Neuronal stem cell (in vitro differentiated cells): ENCODE measurements at regions not wholly inside any gene's neighbourhood (a gene's known extent, or its start where the extent isn't known, plus 50 kb on each side); places are given as distances from the start of the nearest gene placed in this dataset.

Experiments
- DNase-seq: peaks from one replicate; pipeline ENCODE4 v3.0.0-alpha.2; 2013; ENCODE audit warnings: low spot score
- H2AFZ ChIP-seq: one replicate; pipeline ENCODE4 v1.6.1; 2013; ENCODE audit warnings: mild to moderate bottlenecking, low read length, inconsistent platforms
- H2AK5ac ChIP-seq: 2 replicates; pipeline ENCODE4 v1.6.1; 2013; ENCODE audit warnings: low read depth, mild to moderate bottlenecking, inconsistent platforms, low read length, moderate library complexity, mixed read lengths
- H2BK120ac ChIP-seq: 2 replicates; pipeline ENCODE4 v1.6.1; 2013; ENCODE audit warnings: low read depth, mild to moderate bottlenecking, inconsistent platforms, low read length, moderate library complexity, mixed read lengths
- H2BK12ac ChIP-seq: one replicate; pipeline ENCODE4 v1.6.1; 2013; ENCODE audit warnings: low read length, inconsistent platforms
- H2BK15ac ChIP-seq: 2 replicates; pipeline ENCODE4 v1.6.1; 2013; ENCODE audit warnings: mild to moderate bottlenecking, low read length, inconsistent platforms, mixed read lengths
- H2BK5ac ChIP-seq: one replicate; pipeline ENCODE4 v1.6.1; 2013; ENCODE audit warnings: inconsistent platforms, mild to moderate bottlenecking, low read length, moderate library complexity
- H3K14ac ChIP-seq: one replicate; pipeline ENCODE4 v1.6.1; 2013; ENCODE audit warnings: low read length, inconsistent platforms
- H3K18ac ChIP-seq: 2 replicates; pipeline ENCODE4 v1.6.1; 2013; ENCODE audit warnings: low read length, inconsistent platforms
- H3K23ac ChIP-seq: 2 replicates; pipeline ENCODE4 v1.6.1; 2013; ENCODE audit warnings: low read depth, mild to moderate bottlenecking, mixed read lengths, low read length, inconsistent platforms; ENCODE audit not compliant: poor library complexity
- H3K27ac ChIP-seq: replicated peaks from 3 replicates; pipeline ENCODE4 v1.5.1; 2013; ENCODE audit warnings: low read length, inconsistent platforms
- H3K27me3 ChIP-seq, 3 experiments: 2 replicates each; pipeline ENCODE4 v1.6.1; 2013; ENCODE audit warnings: low read length in 3 of 3, mild to moderate bottlenecking in 2 of 3, inconsistent platforms in 1 of 3, low read depth in 1 of 3, mixed read lengths in 1 of 3, moderate library complexity in 1 of 3; ENCODE audit not compliant: control insufficient read depth in 3 of 3, insufficient read depth in 3 of 3
- H3K36me3 ChIP-seq, 2 donors: replicated peaks in 1 of 2; 2 replicates each; pipeline ENCODE4 v1.6.1; 2013; ENCODE audit warnings: low read length in 2 of 2; ENCODE audit not compliant: control insufficient read depth in 2 of 2, insufficient read depth in 2 of 2
- H3K4ac ChIP-seq: 2 replicates; pipeline ENCODE4 v1.6.1; 2013; ENCODE audit warnings: inconsistent platforms, mild to moderate bottlenecking, low read length, moderate library complexity
- H3K4me1 ChIP-seq, 2 donors: 1 replicate in 1 of 2; 2 replicates in 1 of 2; pipeline ENCODE4 v1.6.1; 2013; ENCODE audit warnings: low read length in 2 of 2, low read depth in 1 of 2; ENCODE audit not compliant: control insufficient read depth in 2 of 2, insufficient read depth in 1 of 2
- H3K4me2 ChIP-seq: one replicate; pipeline ENCODE4 v1.6.1; 2013; ENCODE audit warnings: mild to moderate bottlenecking, low read length, inconsistent platforms; ENCODE audit not compliant: insufficient read depth, poor library complexity, severe bottlenecking
- H3K4me3 ChIP-seq, 2 donors: 2 replicates each; pipeline ENCODE4 v1.5.1; 2013; ENCODE audit warnings: low read length in 2 of 2, mild to moderate bottlenecking in 2 of 2, inconsistent platforms in 1 of 2, moderate library complexity in 1 of 2
- H3K79me1 ChIP-seq: one replicate; pipeline ENCODE4 v1.6.1; 2013; ENCODE audit warnings: low read depth, mild to moderate bottlenecking, inconsistent platforms, low read length, moderate library complexity
- H3K9ac ChIP-seq: one replicate; pipeline ENCODE4 v1.6.1; 2013; ENCODE audit warnings: mild to moderate bottlenecking, low read depth, low read length, inconsistent platforms; ENCODE audit not compliant: poor library complexity
- H3K9me3 ChIP-seq, 2 donors: replicated peaks in 1 of 2; 2 replicates each; pipeline versions ENCODE3 to v1.6.1; 2013; ENCODE audit warnings: low read length in 2 of 2, mild to moderate bottlenecking in 2 of 2, inconsistent platforms in 1 of 2, low read depth in 1 of 2, mixed read lengths in 1 of 2, moderate library complexity in 1 of 2; ENCODE audit not compliant: control insufficient read depth in 2 of 2, insufficient read depth in 1 of 2
- H4K8ac ChIP-seq: one replicate; pipeline ENCODE4 v1.6.1; 2013; ENCODE audit warnings: low read depth, mild to moderate bottlenecking, inconsistent platforms, low read length, moderate library complexity
- H4K91ac ChIP-seq: one replicate; pipeline ENCODE4 v1.6.1; 2013; ENCODE audit warnings: low read length, low read depth, mild to moderate bottlenecking, inconsistent platforms; ENCODE audit not compliant: poor library complexity
- WGBS, 2 donors: extraction: QIAGEN DNeasy Blood & Tissue Kit; methylation state at CpG; one replicate each; pipeline ENCODE4 v1.1.7; 2013; ENCODE audit warnings: missing lambda C conversion rate in 2 of 2, mixed read lengths in 1 of 2; ENCODE audit not compliant: insufficient read length in 2 of 2, insufficient replicate concordance in 1 of 2; ENCODE audit errors: extremely low coverage in 2 of 2; 5-methylcytosine and 5-hydroxymethylcytosine counted together

DNA sequence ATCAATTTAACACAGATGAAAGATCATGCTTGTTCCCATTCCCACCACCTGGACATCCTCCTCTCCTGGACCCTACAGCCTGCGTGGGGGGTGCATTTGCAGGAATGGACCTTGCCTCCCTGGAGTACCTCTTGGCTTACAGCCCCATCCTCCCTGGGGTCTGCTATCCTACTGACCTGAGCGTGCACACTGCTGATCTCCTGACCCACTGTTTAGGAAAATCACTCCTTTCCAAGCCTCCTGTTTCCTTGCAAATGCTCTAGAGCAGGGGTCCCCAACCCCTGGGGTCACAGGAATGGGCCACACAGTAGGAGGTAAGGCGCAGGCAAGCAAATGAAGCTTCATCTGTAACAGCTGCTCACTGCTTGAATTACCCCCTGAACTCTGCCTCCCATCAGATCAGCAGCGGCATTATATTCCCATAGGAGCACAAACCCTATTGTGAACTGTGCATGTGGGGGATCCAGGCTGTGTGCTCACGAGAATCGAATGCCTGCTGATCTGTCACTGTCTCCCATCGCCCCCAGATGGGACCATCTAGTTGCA lies 88.2 kb upstream of the SEPTIN5 start:
- Histone ChIP-seq H3K4me1 (peaks cover 0 to 12% of the 10 kb centered on the region in 2 donors), H2BK120ac (no peak overlapping the region), H2BK5ac (no peak overlapping the region), H2AFZ (no peak overlapping the region), H3K18ac (no peak overlapping the region), H3K4me2 (no peak overlapping the region), H3K4ac (no peak overlapping the region), H3K4me3 (no peak overlapping the region), H3K27me3 (peaks cover 0 to 24% (median 0%) of the 10 kb centered on the region in 3 experiments), H4K8ac (no peak overlapping the region), H3K27ac (no peak overlapping the region), H3K14ac (peak overlapping the region; percentile 49), H4K91ac (no peak overlapping the region), H3K36me3 (no peaks in the 10 kb centered on the region), H2BK15ac (no peak overlapping the region), H3K9ac (no peak overlapping the region), H3K23ac (no peak overlapping the region), H3K79me1 (no peaks in the 10 kb centered on the region), H2BK12ac (no peak overlapping the region), H2AK5ac (peak overlapping the region; percentile 54), H3K9me3 (no peaks in the 10 kb centered on the region)
- WGBS, 2 donors = no CpG with 5 or more reads among the region's 7 CpGs
- no peak for DNase-seq

DNA sequence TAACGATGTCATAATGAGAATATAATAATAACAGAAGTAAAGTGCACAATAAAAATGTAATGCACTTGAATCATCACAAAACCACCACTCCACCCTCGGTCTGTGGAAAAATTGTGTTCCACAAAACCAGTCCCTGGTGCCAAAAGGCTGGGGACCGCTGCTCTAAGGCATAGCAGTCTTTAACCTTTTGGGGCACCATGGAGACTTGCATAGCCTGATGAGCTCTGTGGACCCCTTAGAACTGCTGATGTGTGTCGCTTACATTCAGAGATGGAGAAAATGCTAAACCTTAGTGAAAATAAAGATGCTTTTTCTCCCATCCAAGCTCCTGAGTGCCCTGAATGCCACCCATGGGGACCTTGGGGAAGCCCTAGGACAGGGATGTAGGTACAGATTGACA lies 87.6 kb upstream of the SEPTIN5 start:
- peak overlapping the region; percentile 94 for H3K23ac ChIP-seq

DNA sequence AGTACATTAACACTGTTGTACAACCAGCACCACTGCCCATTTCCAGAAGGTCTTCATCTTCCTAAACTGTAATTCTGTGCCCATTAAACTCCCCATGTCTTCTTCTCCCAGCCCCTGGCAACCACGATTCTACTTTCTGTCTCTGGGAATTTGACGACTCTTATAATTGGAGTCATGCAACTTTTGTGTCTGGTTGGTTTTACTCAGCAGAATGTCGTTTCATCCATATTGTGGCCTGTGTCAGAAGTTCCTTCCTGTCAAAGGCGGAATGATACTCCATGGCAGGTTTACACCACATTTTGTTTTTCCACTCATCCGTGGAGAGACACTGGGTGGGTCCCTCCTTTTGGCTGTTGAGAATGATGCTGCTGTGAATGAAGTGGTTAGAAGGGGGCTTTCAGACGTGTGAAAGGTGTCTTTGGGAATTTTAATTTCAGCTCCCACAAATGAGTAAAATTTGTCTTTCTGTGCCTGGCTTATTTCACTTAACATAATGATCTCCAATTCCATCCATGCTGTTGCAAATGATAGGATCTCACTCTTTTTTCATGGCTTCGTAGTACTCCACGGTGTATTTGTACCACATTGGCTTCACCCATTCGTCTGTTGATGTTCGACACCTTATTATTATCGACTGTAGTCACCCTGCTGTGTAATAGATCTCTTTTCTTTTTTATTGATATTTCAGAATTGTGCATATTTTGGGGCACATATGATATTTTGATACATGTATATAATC lies 86.1 kb upstream of the SEPTIN5 start:
- WGBS, 2 donors = no CpG with 5 or more reads among the region's 11 CpGs
- H4K91ac ChIP-seq = no peak overlapping the region

More for the DNA sequence above, 87.6 kb upstream of the SEPTIN5 start:
- H3K36me3 ChIP-seq = no peaks in the 10 kb centered on the region
- H2BK15ac ChIP-seq = no peak overlapping the region
- no peak overlapping the region for H2AFZ ChIP-seq
- H2AK5ac ChIP-seq = peak overlapping the region; percentile 77
- peaks cover 0 to 11% of the 10 kb centered on the region in 2 donors for H3K4me1 ChIP-seq
- H3K4ac ChIP-seq = no peak overlapping the region
- H3K4me3 ChIP-seq = no peak overlapping the region
- DNase-seq = no peak
- no peak overlapping the region for H2BK120ac ChIP-seq
- no peaks in the 10 kb centered on the region for H3K9me3 ChIP-seq
- H3K4me2 ChIP-seq = no peak overlapping the region
- peaks cover 0 to 18% (median 0%) of the 10 kb centered on the region in 3 experiments for H3K27me3 ChIP-seq
- no CpG with 5 or more reads among the region's 4 CpGs for WGBS, 2 donors
- no peak overlapping the region for H2BK12ac ChIP-seq
- no peak overlapping the region for H3K27ac ChIP-seq
- H3K18ac ChIP-seq = no peak overlapping the region
- H3K9ac ChIP-seq = no peak overlapping the region
- no peak overlapping the region for H4K91ac ChIP-seq
- no peak overlapping the region for H3K14ac ChIP-seq
- H2BK5ac ChIP-seq = peak overlapping the region; percentile 71
- H4K8ac ChIP-seq = peak overlapping the region; percentile 9
- no peaks in the 10 kb centered on the region for H3K79me1 ChIP-seq

DNA sequence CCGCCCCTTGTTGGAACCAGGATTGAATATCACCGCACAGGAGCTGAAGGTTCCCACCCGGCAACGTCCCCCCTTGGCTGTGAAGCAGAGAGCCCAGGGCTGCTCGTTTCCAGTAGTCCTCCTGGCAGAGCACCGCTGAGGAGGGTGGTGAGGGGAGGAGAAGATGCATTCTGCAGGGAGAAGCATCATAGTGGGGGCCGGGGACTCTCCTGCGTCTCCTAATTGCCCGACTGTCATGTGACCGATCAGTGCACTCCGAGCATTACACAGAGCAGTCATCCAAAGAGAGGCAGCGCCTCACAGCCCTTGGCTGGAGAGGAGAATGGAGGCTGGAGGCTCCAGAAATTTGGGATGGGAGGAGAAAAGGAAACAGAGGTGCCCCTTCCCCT lies 85.0 kb upstream of the SEPTIN5 start:
- no peak for DNase-seq
- H3K9me3 ChIP-seq = no peaks in the 10 kb centered on the region
- peak overlapping the region; percentile 78 for H2AFZ ChIP-seq
- H3K4me2 ChIP-seq = no peak overlapping the region
- H3K23ac ChIP-seq = no peak overlapping the region
- H3K18ac ChIP-seq = no peak overlapping the region
- H2BK15ac ChIP-seq = no peak overlapping the region
- H2BK5ac ChIP-seq = no peak overlapping the region
- H3K27me3 ChIP-seq = peaks cover 0 to 4% (median 3%) of the 10 kb centered on the region in 3 experiments
- no peak overlapping the region for H4K8ac ChIP-seq
- H2BK120ac ChIP-seq = no peak overlapping the region
- H2BK12ac ChIP-seq = no peak overlapping the region
- H3K36me3 ChIP-seq = no peaks in the 10 kb centered on the region
- H3K4me3 ChIP-seq = no peak overlapping the region
- H3K4ac ChIP-seq = no peak overlapping the region
- H2AK5ac ChIP-seq = no peak overlapping the region
- H3K27ac ChIP-seq = no peak overlapping the region
- WGBS, 2 donors = no CpG with 5 or more reads among the region's 12 CpGs
- no peak overlapping the region for H3K9ac ChIP-seq
- no peak overlapping the region for H4K91ac ChIP-seq
- H3K14ac ChIP-seq = no peak overlapping the region
- H3K4me1 ChIP-seq = peaks cover 0 to 5% of the 10 kb centered on the region in 2 donors
- H3K79me1 ChIP-seq = no peaks in the 10 kb centered on the region

More for the DNA sequence above, 86.1 kb upstream of the SEPTIN5 start:
- no peak overlapping the region for H4K8ac ChIP-seq
- no peak overlapping the region for H2AK5ac ChIP-seq
- no peaks in the 10 kb centered on the region for H3K36me3 ChIP-seq
- H2BK5ac ChIP-seq = no peak overlapping the region
- H3K9me3 ChIP-seq = no peaks in the 10 kb centered on the region
- no peak overlapping the region for H3K23ac ChIP-seq
- peaks cover 0 to 5% of the 10 kb centered on the region in 2 donors for H3K4me1 ChIP-seq
- no peak overlapping the region for H2BK12ac ChIP-seq
- H3K27me3 ChIP-seq = peaks cover 0 to 5% (median 0%) of the 10 kb centered on the region in 3 experiments
- H3K27ac ChIP-seq = no peak overlapping the region
- H2AFZ ChIP-seq = no peak overlapping the region
- no peak overlapping the region for H3K18ac ChIP-seq
- H3K4ac ChIP-seq = no peak overlapping the region
- H2BK15ac ChIP-seq = no peak overlapping the region
- H3K4me3 ChIP-seq = no peak overlapping the region
- H3K9ac ChIP-seq = no peak overlapping the region
- H3K4me2 ChIP-seq = no peak overlapping the region
- H3K14ac ChIP-seq = no peak overlapping the region
- no peak overlapping the region for H2BK120ac ChIP-seq
- DNase-seq = no peak
- H3K79me1 ChIP-seq = no peaks in the 10 kb centered on the region
